VCaP (cell line): ENCODE measurements at regions not wholly inside any gene's neighbourhood (a gene's known extent, or its start where the extent isn't known, plus 50 kb on each side); places are given as distances from the start of the nearest gene placed in this dataset.

Experiments
- H3K27ac ChIP-seq: fragments of 450-650 bp; 2 replicates; pipeline ENCODE4 v1.5.1; 2017
- CTCF ChIP-seq: fragments of 450-650 bp; conservative IDR thresholded peaks from 2 replicates; pipeline ENCODE4 v1.5.1; 2017; ENCODE audit warnings: mild to moderate bottlenecking, moderate library complexity

DNA sequence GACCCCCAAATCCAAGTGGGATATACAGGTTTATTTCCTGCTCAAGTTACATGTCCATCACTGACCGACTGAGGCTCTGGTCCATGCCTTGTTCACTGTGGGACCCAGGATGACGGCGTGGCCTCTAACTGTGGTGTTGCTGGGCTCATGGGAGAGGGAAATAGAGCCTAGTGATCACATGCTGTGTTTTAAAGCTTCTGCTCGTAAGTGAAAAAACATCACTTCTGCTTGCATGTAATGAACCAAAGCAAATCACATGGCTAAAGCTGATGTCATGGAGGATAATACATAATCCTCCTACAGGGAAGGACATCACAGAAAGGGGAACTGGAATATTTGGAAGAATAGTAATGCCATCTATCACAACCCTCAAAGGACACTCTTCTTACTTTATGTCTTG, 107.6 kb downstream of the FASLG start:
- H3K27ac ChIP-seq, result no peak overlapping the region
- TF ChIP-seq CTCF, result no peak

DNA sequence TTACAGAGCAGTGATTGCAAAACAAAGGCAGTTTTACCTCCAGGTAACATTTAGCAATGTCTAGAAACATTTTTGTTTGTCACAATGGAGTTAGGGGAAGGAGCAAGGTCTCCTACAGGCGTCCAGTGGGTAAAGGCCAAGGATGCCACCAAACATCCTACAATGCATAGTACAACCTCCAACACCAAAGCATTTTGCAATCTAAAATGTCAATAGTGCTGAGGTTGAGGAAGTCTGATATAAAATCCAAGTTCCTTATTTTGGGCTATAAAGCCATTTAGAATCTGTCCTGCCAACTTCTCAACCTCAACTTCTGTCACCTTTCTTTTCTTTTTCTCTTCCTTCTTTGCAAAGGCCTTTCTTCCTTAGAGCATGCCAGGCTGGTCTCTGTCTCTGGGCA, 111.2 kb downstream of the FASLG start:
- TF ChIP-seq CTCF, result no peak
- H3K27ac ChIP-seq, result no peak overlapping the region

- no peak overlapping the region for H3K27ac ChIP-seq
- no peak for TF ChIP-seq CTCF
Measured at GRCh38 chr1:172774561-172774960, 115.7 kb downstream of the FASLG start.

GRCh38 chr1:172775606-172776005, 116.7 kb downstream of the FASLG start:
- no peak overlapping the region for H3K27ac ChIP-seq
- TF ChIP-seq CTCF, result no peak

DNA sequence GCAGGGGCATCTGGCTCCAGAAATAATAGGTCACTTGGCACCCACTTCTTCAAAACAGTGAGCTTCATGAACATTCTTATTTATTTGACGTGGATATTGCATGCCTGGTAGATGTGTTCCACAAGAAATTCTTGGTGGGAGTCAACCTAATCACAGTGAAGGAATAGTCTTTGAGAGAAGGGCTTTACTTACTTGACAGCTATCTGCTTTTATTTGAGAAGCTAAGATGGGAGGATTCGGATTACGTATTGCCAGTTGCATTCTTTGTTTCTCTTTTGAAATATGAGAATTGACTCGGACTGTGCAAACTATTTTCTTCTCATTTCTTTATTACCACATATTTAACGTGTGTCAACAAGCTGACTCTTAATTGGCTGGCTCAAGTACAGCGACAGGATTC, 117.2 kb downstream of the FASLG start:
- no peak for TF ChIP-seq CTCF
- H3K27ac ChIP-seq, result no peak overlapping the region

- TF ChIP-seq CTCF, result no peak
- no peak overlapping the region for H3K27ac ChIP-seq
Measured at GRCh38 chr1:172777767-172778166, 118.9 kb downstream of the FASLG start.

- TF ChIP-seq CTCF, result peak; percentile 15; the same call in 1 of the 2 replicates
- H3K27ac ChIP-seq, result no peak overlapping the region
Measured at GRCh38 chr1:172778456-172779455, 119.9 kb downstream of the FASLG start.
